IMR-90 (cell line): ENCODE measurements at regions not wholly inside any gene's neighbourhood (a gene's known extent, or its start where the extent isn't known, plus 50 kb on each side); places are given as distances from the start of the nearest gene placed in this dataset.

Source experiments
- ATAC-seq: fragments of 200-7000 bp; cut with Tn5 transposase; 2 replicates; pipeline ENCODE4 v1.9.1; 2020; ENCODE audit warnings: low read depth, mild to moderate bottlenecking, moderate library complexity
- BruUV-seq: library from RNA; stranded (reverse); fragments of 400-500 nt; replicated peaks from 2 replicates; lab custom pipeline; 2021; lab: Mats Ljungman, UMichigan
- CTCF ChIA-PET: fragments of 300-600 bp; formaldehyde crosslinking; extraction: SDS; loops from one replicate; lab custom pipeline; 2021; ENCODE audit warnings: antibody characterized with exemption; lab: Yijun Ruan, JAX
- POLR2A ChIA-PET: fragments of 300-600 bp; sonication (Branson Sonifier 250); formaldehyde crosslinking; loops from one replicate; lab custom pipeline; 2022; ENCODE audit warnings: antibody characterized with exemption; ENCODE audit not compliant: unreplicated experiment; lab: Charles Lee
- DNase-seq: peaks from one replicate; pipeline ENCODE4 v3.0.0; 2013
- H2AFZ ChIP-seq: replicated peaks from 2 replicates; pipeline ENCODE3; 2013; ENCODE audit warnings: low read length, mild to moderate bottlenecking; ENCODE audit not compliant: poor library complexity
- H2AK5ac ChIP-seq: 2 replicates; pipeline ENCODE4 v1.6.1; 2013; ENCODE audit warnings: low read depth, low read length, inconsistent platforms
- H2AK9ac ChIP-seq: replicated peaks from 2 replicates; pipeline ENCODE3; 2013; ENCODE audit warnings: mild to moderate bottlenecking, low read depth, low read length, moderate library complexity; ENCODE audit not compliant: poor library complexity
- H2BK120ac ChIP-seq: 2 replicates; pipeline ENCODE4 v1.6.1; 2013; ENCODE audit warnings: low read depth, low read length, inconsistent platforms
- H2BK15ac ChIP-seq: 3 replicates; pipeline ENCODE4 v1.6.1; 2013; ENCODE audit warnings: low read depth, low read length, inconsistent platforms
- H2BK20ac ChIP-seq: 2 replicates; pipeline ENCODE4 v1.6.1; 2013; ENCODE audit warnings: low read depth, mild to moderate bottlenecking, inconsistent platforms, low read length, moderate library complexity
- H2BK5ac ChIP-seq: 2 replicates; pipeline ENCODE4 v1.6.1; 2013; ENCODE audit warnings: mild to moderate bottlenecking, low read depth, low read length, inconsistent platforms; ENCODE audit not compliant: poor library complexity, severe bottlenecking
- H3K14ac ChIP-seq: replicated peaks from 2 replicates; pipeline ENCODE4 v1.6.1; 2013; ENCODE audit warnings: low read depth, low read length, inconsistent platforms
- H3K18ac ChIP-seq: 2 replicates; pipeline ENCODE4 v1.6.1; 2013; ENCODE audit warnings: low read depth, low read length, control low read depth
- H3K23ac ChIP-seq: 2 replicates; pipeline ENCODE4 v1.6.1; 2013; ENCODE audit warnings: low read depth, low read length, inconsistent platforms
- H3K27ac ChIP-seq: 2 replicates; pipeline ENCODE4 v1.5.1; 2013; ENCODE audit warnings: mild to moderate bottlenecking, control low read depth, low read length; ENCODE audit not compliant: insufficient read depth
- H3K27me3 ChIP-seq: 2 replicates; pipeline ENCODE4 v1.6.1; 2013; ENCODE audit warnings: low read length; ENCODE audit not compliant: control insufficient read depth, insufficient read depth
- H3K36me3 ChIP-seq: 2 replicates; pipeline ENCODE4 v1.6.1; 2013; ENCODE audit warnings: low read length, mixed read lengths; ENCODE audit not compliant: control insufficient read depth, insufficient read depth
- H3K4ac ChIP-seq: 2 replicates; pipeline ENCODE4 v1.6.1; 2013; ENCODE audit warnings: low read depth, low read length, inconsistent platforms
- H3K4me1 ChIP-seq: 2 replicates; pipeline ENCODE4 v1.6.1; 2013; ENCODE audit warnings: low read length, mixed read lengths; ENCODE audit not compliant: control insufficient read depth, insufficient read depth
- H3K4me2 ChIP-seq: 2 replicates; pipeline ENCODE4 v1.6.1; 2013; ENCODE audit warnings: low read depth, mild to moderate bottlenecking, control low read depth, low read length, moderate library complexity
- H3K4me3 ChIP-seq: 2 replicates; pipeline ENCODE4 v1.5.1; 2013; ENCODE audit warnings: low read depth, mild to moderate bottlenecking, control low read depth, low read length, moderate library complexity; ENCODE audit not compliant: insufficient read depth
- H3K56ac ChIP-seq: 2 replicates; pipeline ENCODE4 v1.6.1; 2013; ENCODE audit warnings: low read length, inconsistent platforms; ENCODE audit not compliant: insufficient read depth; ENCODE audit errors: extremely low read depth
- H3K79me1 ChIP-seq, 2 experiments: 2 replicates each; pipeline ENCODE4 v1.6.1; 2013; ENCODE audit warnings: low read length in 2 of 2, inconsistent platforms in 1 of 2, low read depth in 1 of 2
- H3K9ac ChIP-seq: 2 replicates; pipeline ENCODE4 v1.6.1; 2013; ENCODE audit warnings: low read depth, low read length, control low read depth
- H3K9me1 ChIP-seq: 2 replicates; pipeline ENCODE4 v1.6.1; 2013; ENCODE audit warnings: low read length, inconsistent platforms; ENCODE audit not compliant: insufficient read depth
- H3K9me3 ChIP-seq: 2 replicates; pipeline ENCODE4 v1.6.1; 2013; ENCODE audit warnings: low read length; ENCODE audit not compliant: control insufficient read depth, insufficient read depth
- H4K20me1 ChIP-seq: 2 replicates; pipeline ENCODE4 v1.6.1; 2013; ENCODE audit warnings: low read length, inconsistent platforms; ENCODE audit not compliant: insufficient read depth
- H4K5ac ChIP-seq: 2 replicates; pipeline ENCODE4 v1.6.1; 2013; ENCODE audit warnings: mild to moderate bottlenecking, low read depth, low read length, control low read depth
- H4K8ac ChIP-seq, 2 experiments: 2 replicates each; pipeline ENCODE4 v1.6.1; 2013; ENCODE audit warnings: low read depth in 2 of 2, low read length in 2 of 2, control low read depth in 1 of 2, inconsistent platforms in 1 of 2
- H4K91ac ChIP-seq: 2 replicates; pipeline ENCODE4 v1.6.1; 2013; ENCODE audit warnings: low read depth, low read length, inconsistent platforms; ENCODE audit not compliant: insufficient read depth
- BHLHE40 ChIP-seq: fragments of 150-350 bp; IDR thresholded peaks from 2 replicates; pipeline ENCODE4 v1.6.1; 2016; ENCODE audit warnings: mild to moderate bottlenecking, low read depth, low read length
- CEBPB ChIP-seq: IDR thresholded peaks from 2 replicates; pipeline ENCODE4 v1.6.1; 2012; ENCODE audit warnings: low read depth, low read length, improper control_type of control experiment
- CHD1 ChIP-seq: IDR thresholded peaks from 2 replicates; pipeline ENCODE4 v1.6.1; 2012; ENCODE audit warnings: low read depth, low read length, improper control_type of control experiment
- CTCF ChIP-seq: conservative IDR thresholded peaks from 2 replicates; pipeline ENCODE4 v1.5.1; 2012; ENCODE audit warnings: mild to moderate bottlenecking, low read depth, low read length, improper control_type of control experiment
- MAFK ChIP-seq: IDR thresholded peaks from 2 replicates; pipeline ENCODE4 v1.6.1; 2012; ENCODE audit warnings: low read depth, low read length, improper control_type of control experiment
- MAZ ChIP-seq: IDR thresholded peaks from 2 replicates; pipeline ENCODE4 v1.6.1; 2012; ENCODE audit warnings: low read depth, mild to moderate bottlenecking, low read length, improper control_type of control experiment, moderate library complexity, borderline replicate concordance
- MXI1 ChIP-seq: IDR thresholded peaks from 2 replicates; pipeline ENCODE4 v1.6.1; 2012; ENCODE audit warnings: low read depth, mild to moderate bottlenecking, low read length, moderate library complexity, borderline replicate concordance
- POLR2A ChIP-seq: IDR thresholded peaks from 2 replicates; pipeline ENCODE4 v1.6.1; 2012; ENCODE audit warnings: mild to moderate bottlenecking, low read depth, low read length
- RAD21 ChIP-seq: IDR thresholded peaks from 2 replicates; pipeline ENCODE4 v1.6.1; 2012; ENCODE audit warnings: low read length, improper control_type of control experiment
- USF2 ChIP-seq: fragments of 150-350 bp; IDR thresholded peaks from 2 replicates; pipeline ENCODE4 v1.6.1; 2017; ENCODE audit warnings: mild to moderate bottlenecking, antibody characterized with exemption, low read length, low read depth
- WGBS, 2 experiments: methylation state at CpG; one replicate each; pipeline versions ENCODE4 v1.1.5 to v1.1.7; 2013; ENCODE audit warnings: missing lambda C conversion rate in 2 of 2; ENCODE audit not compliant: insufficient read length in 1 of 2; ENCODE audit errors: extremely low coverage in 2 of 2; 5-methylcytosine and 5-hydroxymethylcytosine counted together
- dilution Hi-C: fragments of 300-500 bp; cut with HindIII; formaldehyde crosslinking; loops from one replicate; pipeline ENCODE4 v1.14.3; 2018; ENCODE audit warnings: low sequenced_read_pairs; ENCODE audit not compliant: unreplicated experiment
- in situ Hi-C: fragments of 300-500 bp; cut with MboI; formaldehyde crosslinking; loops from 3 replicates; pipeline ENCODE4 v1.14.3; 2019; ENCODE audit warnings: low sequenced_read_pairs, inconsistent platforms, mixed read lengths
- intact Hi-C: fragments of 100-400 bp; cut with micrococcal nuclease; formaldehyde crosslinking; loops from 2 replicates; pipeline ENCODE4 v1.10.0; 2022

- Histone ChIP-seq H3K27me3 (no peaks in the 10 kb centered on the region), H2AK5ac (no peak overlapping the region), H3K56ac (no peak overlapping the region), H3K4me3 (no peak overlapping the region), H2AK9ac (no peak overlapping the region), H4K8ac (no peak overlapping the region), H3K9me3 (no peaks in the 10 kb centered on the region), H2BK5ac (no peak overlapping the region), H3K4me1 (no peaks in the 10 kb centered on the region), H3K18ac (no peak overlapping the region), H4K20me1 (no peaks in the 10 kb centered on the region), H4K91ac (no peak overlapping the region), H2AFZ (no peak overlapping the region), H3K9ac (no peak overlapping the region), H3K4ac (no peak overlapping the region), H2BK15ac (no peak overlapping the region), H3K23ac (no peak overlapping the region), H3K36me3 (no peaks in the 10 kb centered on the region), H3K4me2 (no peak overlapping the region), H2BK120ac (no peak overlapping the region), H3K79me1 (no peaks in the 10 kb centered on the region), H3K9me1 (no peaks in the 10 kb centered on the region), H3K14ac (no peak overlapping the region), H2BK20ac (no peak overlapping the region), H4K5ac (no peak overlapping the region), H3K27ac (no peak overlapping the region)
- CTCF ChIA-PET: no interaction called here
- intact Hi-C loops: no loop called here
- no CpG with 5 or more reads among the region's 1 CpG for WGBS, 2 experiments
- POLR2A ChIA-PET: interaction anchor here (0.6 kb wide), 1 partner anchor 11 kb away, joined by 3 read pairs; no protein-coding TSS in a partner anchor
- ATAC-seq (no peak), DNase-seq (no peak)
- dilution Hi-C loops: no loop called here
- BruUV-seq: no TSS peak
- in situ Hi-C loops: no loop called here
- no peak for TF ChIP-seq POLR2A
- TF ChIP-seq CHD1: no peak
- TF ChIP-seq CEBPB: no peak
- TF ChIP-seq MAFK: no peak
- no peak for TF ChIP-seq BHLHE40
- TF ChIP-seq CTCF: no peak
- no peak for TF ChIP-seq MAZ
- no peak for TF ChIP-seq RAD21
- TF ChIP-seq MXI1: no peak
- TF ChIP-seq USF2: no peak
Observed at GRCh38 chr11:109756521-109756920, 334.5 kb downstream of the C11orf87 start.
